Suprapubic skin (tissue), 4 donors: ENCODE measurements at regions not wholly inside any gene's neighbourhood (a gene's known extent, or its start where the extent isn't known, plus 50 kb on each side); places are given as distances from the start of the nearest gene placed in this dataset.

Experiments
- DNase-seq, 2 donors: peaks; one replicate each; pipeline ENCODE4 v3.0.0-alpha.2; 2019; ENCODE audit warnings: low spot score in 2 of 2
- H3K27ac ChIP-seq: fragments of 200-600 bp; sonication (generic); one replicate; pipeline ENCODE4 v1.5.1; 2019
- H3K27me3 ChIP-seq: fragments of 200-600 bp; sonication (generic); one replicate; pipeline ENCODE4 v1.5.1; 2019
- H3K36me3 ChIP-seq: fragments of 200-600 bp; sonication (generic); one replicate; pipeline ENCODE4 v1.5.1; 2019
- H3K4me1 ChIP-seq: fragments of 200-600 bp; sonication (generic); one replicate; pipeline ENCODE4 v1.5.1; 2019
- H3K4me3 ChIP-seq: fragments of 200-600 bp; sonication (generic); one replicate; pipeline ENCODE4 v1.5.1; 2019; ENCODE audit warnings: mild to moderate bottlenecking
- H3K9me3 ChIP-seq: fragments of 200-600 bp; sonication (generic); one replicate; pipeline ENCODE4 v1.5.1; 2019
- CTCF ChIP-seq, 2 donors: fragments of 200-600 bp in 1 of 2; fragments of 450-650 bp in 1 of 2; sonication (generic) in 1 of 2; IDR thresholded peaks; one replicate each; pipeline ENCODE4 v1.5.1; 2016 to 2019; ENCODE audit warnings: antibody characterized with exemption in 2 of 2, mild to moderate bottlenecking in 1 of 2, moderate library complexity in 1 of 2
- EP300 ChIP-seq: sonication (generic); formaldehyde crosslinking; IDR thresholded peaks from one replicate; pipeline ENCODE4 v1.6.1; 2017; ENCODE audit warnings: antibody characterized with exemption
- POLR2A ChIP-seq, 2 donors: fragments of 450-650 bp; IDR thresholded peaks; one replicate each; pipeline ENCODE4 v1.6.1; 2017; ENCODE audit warnings: antibody characterized with exemption in 2 of 2, mild to moderate bottlenecking in 2 of 2, moderate library complexity in 2 of 2
- POLR2AphosphoS5 ChIP-seq, 3 donors: sonication (generic); formaldehyde crosslinking; IDR thresholded peaks; one replicate each; pipeline ENCODE4 v1.6.1; 2017; ENCODE audit warnings: antibody characterized with exemption in 3 of 3
- WGBS: methylation state at CpG from one replicate; pipeline ENCODE4 v1.1.5; 2018; 5-methylcytosine and 5-hydroxymethylcytosine counted together

GRCh38 chr12:61804301-61804700, 455.9 kb upstream of the USP15 start:
- H3K27ac ChIP-seq, result no peak overlapping the region

GRCh38 chr12:61808856-61809255, 451.3 kb upstream of the USP15 start:
- DNase-seq, result no peak
- no peaks in the 10 kb centered on the region for H3K36me3 ChIP-seq
- 90% methylated on average over 4 of the region's 4 CpGs for WGBS
- H3K4me1 ChIP-seq, result no peaks in the 10 kb centered on the region
- TF ChIP-seq CTCF (IDR thresholded peaks at IDR 0.05), result no peak
- no peak for TF ChIP-seq POLR2A (IDR thresholded peaks at IDR 0.05)
- TF ChIP-seq POLR2AphosphoS5 (IDR thresholded peaks at IDR 0.05), result no peak
- TF ChIP-seq EP300, result no peak
- no peak overlapping the region for H3K4me3 ChIP-seq
- no peak overlapping the region for H3K27ac ChIP-seq
- H3K9me3 ChIP-seq, result no peaks in the 10 kb centered on the region
- no peaks in the 10 kb centered on the region for H3K27me3 ChIP-seq

More at GRCh38 chr12:61804301-61804700, 455.9 kb upstream of the USP15 start:
- DNase-seq, result no peak
- H3K9me3 ChIP-seq, result no peaks in the 10 kb centered on the region
- no peaks in the 10 kb centered on the region for H3K4me1 ChIP-seq
- no peaks in the 10 kb centered on the region for H3K36me3 ChIP-seq
- H3K4me3 ChIP-seq, result no peak overlapping the region
- TF ChIP-seq POLR2A (IDR thresholded peaks at IDR 0.05) (no peak), POLR2AphosphoS5 (IDR thresholded peaks at IDR 0.05) (no peak), EP300 (no peak), CTCF (IDR thresholded peaks at IDR 0.05) (no peak)
- no peaks in the 10 kb centered on the region for H3K27me3 ChIP-seq

GRCh38 chr12:61810486-61810885, 449.7 kb upstream of the USP15 start:
- DNase-seq, result no peak
- H3K4me1 ChIP-seq, result no peaks in the 10 kb centered on the region
- no peaks in the 10 kb centered on the region for H3K27me3 ChIP-seq
- no peak overlapping the region for H3K27ac ChIP-seq
- TF ChIP-seq CTCF (IDR thresholded peaks at IDR 0.05) (no peak), POLR2A (IDR thresholded peaks at IDR 0.05) (no peak), POLR2AphosphoS5 (IDR thresholded peaks at IDR 0.05) (no peak), EP300 (no peak)
- H3K36me3 ChIP-seq, result no peaks in the 10 kb centered on the region
- WGBS, result 86% methylated on average over 1 of the region's 1 CpG
- H3K9me3 ChIP-seq, result no peaks in the 10 kb centered on the region
- H3K4me3 ChIP-seq, result no peak overlapping the region

- H3K4me3 ChIP-seq, result no peak overlapping the region
- H3K9me3 ChIP-seq, result peaks cover 4% of the 10 kb centered on the region
- no peaks in the 10 kb centered on the region for H3K4me1 ChIP-seq
- H3K27me3 ChIP-seq, result no peaks in the 10 kb centered on the region
- H3K36me3 ChIP-seq, result no peaks in the 10 kb centered on the region
- TF ChIP-seq EP300 (no peak), POLR2A (IDR thresholded peaks at IDR 0.05) (no peak), POLR2AphosphoS5 (IDR thresholded peaks at IDR 0.05) (no peak), CTCF (IDR thresholded peaks at IDR 0.05) (no peak)
- H3K27ac ChIP-seq, result no peak overlapping the region
- no peak for DNase-seq
Observed at GRCh38 chr12:61821381-61821780, 438.8 kb upstream of the USP15 start.

GRCh38 chr12:61823102-61823501, 437.1 kb upstream of the USP15 start:
- H3K4me1 ChIP-seq, result no peaks in the 10 kb centered on the region
- WGBS, result 77% methylated on average over 3 of the region's 3 CpGs
- no peak for DNase-seq

More at GRCh38 chr12:61823102-61823501, 437.1 kb upstream of the USP15 start:
- Histone ChIP-seq H3K36me3 (no peaks in the 10 kb centered on the region), H3K9me3 (peaks cover 4% of the 10 kb centered on the region), H3K4me3 (no peak overlapping the region), H3K27ac (no peak overlapping the region), H3K27me3 (no peaks in the 10 kb centered on the region)
- TF ChIP-seq CTCF (IDR thresholded peaks at IDR 0.05) (no peak), POLR2A (IDR thresholded peaks at IDR 0.05) (no peak), POLR2AphosphoS5 (IDR thresholded peaks at IDR 0.05) (no peak), EP300 (no peak)
